ENCODE measurements at regions not wholly inside any gene's neighbourhood (a gene's known extent, or its start where the extent isn't known, plus 50 kb on each side); places are given as distances from the start of the nearest gene placed in this dataset.

GRCh38 chr2:71937396-71937795, 210.3 kb downstream of the CYP26B1 start:
- TF ChIP-seq CTCF (IDR thresholded peaks at IDR 0.05; ENCODE audit: low read depth, low read length), result no peak
- Histone ChIP-seq H3K27me3 (no peaks in the 10 kb centered on the region), H3K27ac (no peak overlapping the region), H3K9me3 (ENCODE audit: low read depth) (no peaks in the 10 kb centered on the region), H3K36me3 (no peaks in the 10 kb centered on the region), H3K4me1 (ENCODE audit: low read depth) (no peaks in the 10 kb centered on the region), H3K4me3 (no peak overlapping the region)
- DNase-seq (ENCODE audit: low read depth in 1 of 2, low spot score in 1 of 2), result no peak

GRCh38 chr2:71936076-71937030, 211.3 kb downstream of the CYP26B1 start:
- Histone ChIP-seq H3K4me1 (ENCODE audit: low read depth) (no peaks in the 10 kb centered on the region), H3K36me3 (no peaks in the 10 kb centered on the region), H3K27me3 (no peaks in the 10 kb centered on the region), H3K9me3 (ENCODE audit: low read depth) (no peaks in the 10 kb centered on the region), H3K4me3 (no peak overlapping the region), H3K27ac (no peak overlapping the region)
- no peak for TF ChIP-seq CTCF (IDR thresholded peaks at IDR 0.05; ENCODE audit: low read depth, low read length)
- DNase-seq (ENCODE audit: low read depth in 1 of 2, low spot score in 1 of 2), result no peak

- Histone ChIP-seq H3K9me3 (ENCODE audit: low read depth) (no peaks in the 10 kb centered on the region), H3K4me3 (no peak overlapping the region), H3K27me3 (no peaks in the 10 kb centered on the region), H3K27ac (no peak overlapping the region), H3K4me1 (ENCODE audit: low read depth) (no peaks in the 10 kb centered on the region), H3K36me3 (no peaks in the 10 kb centered on the region)
- peak in 1 of 2 donors; percentile 87 for DNase-seq (ENCODE audit: low read depth in 1 of 2, low spot score in 1 of 2)
- no peak for TF ChIP-seq CTCF (IDR thresholded peaks at IDR 0.05; ENCODE audit: low read depth, low read length)
These were observed 212.3 kb downstream of the CYP26B1 start for GRCh38 chr2:71935262-71935848.

- Histone ChIP-seq H3K9me3 (ENCODE audit: low read depth) (no peaks in the 10 kb centered on the region), H3K4me3 (no peak overlapping the region), H3K36me3 (no peaks in the 10 kb centered on the region), H3K27ac (no peak overlapping the region), H3K27me3 (no peaks in the 10 kb centered on the region), H3K4me1 (ENCODE audit: low read depth) (no peaks in the 10 kb centered on the region)
- no peak for TF ChIP-seq CTCF (IDR thresholded peaks at IDR 0.05; ENCODE audit: low read depth, low read length)
- peak in 1 of 2 donors; percentile 94 for DNase-seq (ENCODE audit: low read depth in 1 of 2, low spot score in 1 of 2)
These were observed 212.9 kb downstream of the CYP26B1 start for GRCh38 chr2:71934595-71935261.

GRCh38 chr2:71934320-71934593, 213.4 kb downstream of the CYP26B1 start:
- Histone ChIP-seq H3K4me3 (no peak overlapping the region), H3K9me3 (ENCODE audit: low read depth) (no peaks in the 10 kb centered on the region), H3K36me3 (no peaks in the 10 kb centered on the region), H3K27me3 (no peaks in the 10 kb centered on the region), H3K27ac (no peak overlapping the region), H3K4me1 (ENCODE audit: low read depth) (no peaks in the 10 kb centered on the region)
- TF ChIP-seq CTCF (IDR thresholded peaks at IDR 0.05; ENCODE audit: low read depth, low read length), result no peak
- DNase-seq (ENCODE audit: low read depth in 1 of 2, low spot score in 1 of 2), result no peak
